KMS-11 (cell line): ENCODE measurements at regions not wholly inside any gene's neighbourhood (a gene's known extent, or its start where the extent isn't known, plus 50 kb on each side); places are given as distances from the start of the nearest gene placed in this dataset.

Source experiments
- H2AFZ ChIP-seq: fragments of 200-600 bp; sonication (generic); 2 replicates; pipeline ENCODE4 v1.6.1; 2016; ENCODE audit warnings: antibody characterized with exemption, mixed run types, low read depth
- H3K27ac ChIP-seq: fragments of 200-600 bp; sonication (generic); 2 replicates; pipeline ENCODE4 v1.6.1; 2016; ENCODE audit warnings: mild to moderate bottlenecking, mixed run types
- H3K27me3 ChIP-seq: fragments of 200-600 bp; sonication (generic); 2 replicates; pipeline ENCODE4 v1.6.1; 2017; ENCODE audit warnings: mild to moderate bottlenecking, low read depth, mixed run types, moderate library complexity; ENCODE audit not compliant: insufficient read depth
- H3K36me3 ChIP-seq: fragments of 200-600 bp; sonication (generic); 2 replicates; pipeline ENCODE4 v1.6.1; 2017; ENCODE audit warnings: mild to moderate bottlenecking, mixed run types; ENCODE audit not compliant: insufficient read depth
- H3K4me1 ChIP-seq: fragments of 200-600 bp; sonication (generic); 2 replicates; pipeline ENCODE4 v1.6.1; 2016; ENCODE audit warnings: mild to moderate bottlenecking, low read depth, mixed run types; ENCODE audit not compliant: poor library complexity, severe bottlenecking
- H3K4me2 ChIP-seq: fragments of 200-600 bp; sonication (generic); 2 replicates; pipeline ENCODE4 v1.7.0; 2016; ENCODE audit warnings: mild to moderate bottlenecking, mixed run types
- H3K4me3 ChIP-seq: fragments of 200-600 bp; sonication (generic); IDR thresholded peaks from 2 replicates; pipeline ENCODE4 v1.6.1; 2017; ENCODE audit warnings: low read depth, low read length, mixed read lengths; ENCODE audit not compliant: insufficient read depth
- H3K79me2 ChIP-seq: fragments of 200-600 bp; sonication (generic); 2 replicates; pipeline ENCODE4 v1.6.1; 2016; ENCODE audit warnings: low read depth, mixed run types; ENCODE audit not compliant: insufficient read depth
- H3K9ac ChIP-seq: fragments of 200-600 bp; sonication (generic); 2 replicates; pipeline ENCODE4 v1.6.1; 2016; ENCODE audit warnings: mild to moderate bottlenecking, mixed run types
- H4K20me1 ChIP-seq: fragments of 200-600 bp; sonication (generic); 2 replicates; pipeline ENCODE4 v1.6.1; 2016; ENCODE audit warnings: mild to moderate bottlenecking, mixed run types; ENCODE audit not compliant: insufficient read depth
- TF ChIP-seq, protein P1 (sequence below): fragments of 200-600 bp; sonication (generic); conservative IDR thresholded peaks from 2 replicates; pipeline ENCODE4 v1.6.1; 2017; ENCODE audit warnings: low read depth, mild to moderate bottlenecking, antibody characterized with exemption, low read length, moderate library complexity, mixed read lengths

DNA sequence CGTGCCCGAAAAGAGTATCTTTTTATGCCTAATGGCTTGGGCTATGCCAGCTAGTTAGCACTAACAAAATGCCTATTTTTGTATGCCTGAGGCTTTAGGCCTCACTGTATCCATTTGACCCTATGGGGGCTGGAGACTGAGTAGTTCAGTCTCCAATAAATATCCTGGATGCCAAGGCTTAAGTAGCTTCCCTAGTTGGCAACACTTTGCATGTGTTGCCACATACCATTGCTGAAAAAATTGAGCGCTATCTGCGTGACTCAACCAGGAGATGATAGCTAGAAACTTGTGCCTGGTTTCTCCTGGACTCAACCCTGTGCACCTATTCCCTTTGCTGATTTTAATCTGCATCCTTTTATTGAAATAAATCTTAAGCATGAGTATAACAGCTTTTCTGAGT, 58.4 kb upstream of the ATP2C1 start:
- H3K36me3 ChIP-seq, result no peaks in the 10 kb centered on the region
- no peaks in the 10 kb centered on the region for H3K27me3 ChIP-seq
- H3K4me2 ChIP-seq, result no peak overlapping the region
- TF ChIP-seq, protein P1, sequence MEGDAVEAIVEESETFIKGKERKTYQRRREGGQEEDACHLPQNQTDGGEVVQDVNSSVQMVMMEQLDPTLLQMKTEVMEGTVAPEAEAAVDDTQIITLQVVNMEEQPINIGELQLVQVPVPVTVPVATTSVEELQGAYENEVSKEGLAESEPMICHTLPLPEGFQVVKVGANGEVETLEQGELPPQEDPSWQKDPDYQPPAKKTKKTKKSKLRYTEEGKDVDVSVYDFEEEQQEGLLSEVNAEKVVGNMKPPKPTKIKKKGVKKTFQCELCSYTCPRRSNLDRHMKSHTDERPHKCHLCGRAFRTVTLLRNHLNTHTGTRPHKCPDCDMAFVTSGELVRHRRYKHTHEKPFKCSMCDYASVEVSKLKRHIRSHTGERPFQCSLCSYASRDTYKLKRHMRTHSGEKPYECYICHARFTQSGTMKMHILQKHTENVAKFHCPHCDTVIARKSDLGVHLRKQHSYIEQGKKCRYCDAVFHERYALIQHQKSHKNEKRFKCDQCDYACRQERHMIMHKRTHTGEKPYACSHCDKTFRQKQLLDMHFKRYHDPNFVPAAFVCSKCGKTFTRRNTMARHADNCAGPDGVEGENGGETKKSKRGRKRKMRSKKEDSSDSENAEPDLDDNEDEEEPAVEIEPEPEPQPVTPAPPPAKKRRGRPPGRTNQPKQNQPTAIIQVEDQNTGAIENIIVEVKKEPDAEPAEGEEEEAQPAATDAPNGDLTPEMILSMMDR, result no peak
- H3K27ac ChIP-seq, result no peak overlapping the region
- H3K4me1 ChIP-seq, result peaks cover 37% of the 10 kb centered on the region
- no peak overlapping the region for H3K4me3 ChIP-seq
- H3K9ac ChIP-seq, result no peak overlapping the region
- H2AFZ ChIP-seq, result no peak overlapping the region
- no peaks in the 10 kb centered on the region for H4K20me1 ChIP-seq
- no peaks in the 10 kb centered on the region for H3K79me2 ChIP-seq

DNA sequence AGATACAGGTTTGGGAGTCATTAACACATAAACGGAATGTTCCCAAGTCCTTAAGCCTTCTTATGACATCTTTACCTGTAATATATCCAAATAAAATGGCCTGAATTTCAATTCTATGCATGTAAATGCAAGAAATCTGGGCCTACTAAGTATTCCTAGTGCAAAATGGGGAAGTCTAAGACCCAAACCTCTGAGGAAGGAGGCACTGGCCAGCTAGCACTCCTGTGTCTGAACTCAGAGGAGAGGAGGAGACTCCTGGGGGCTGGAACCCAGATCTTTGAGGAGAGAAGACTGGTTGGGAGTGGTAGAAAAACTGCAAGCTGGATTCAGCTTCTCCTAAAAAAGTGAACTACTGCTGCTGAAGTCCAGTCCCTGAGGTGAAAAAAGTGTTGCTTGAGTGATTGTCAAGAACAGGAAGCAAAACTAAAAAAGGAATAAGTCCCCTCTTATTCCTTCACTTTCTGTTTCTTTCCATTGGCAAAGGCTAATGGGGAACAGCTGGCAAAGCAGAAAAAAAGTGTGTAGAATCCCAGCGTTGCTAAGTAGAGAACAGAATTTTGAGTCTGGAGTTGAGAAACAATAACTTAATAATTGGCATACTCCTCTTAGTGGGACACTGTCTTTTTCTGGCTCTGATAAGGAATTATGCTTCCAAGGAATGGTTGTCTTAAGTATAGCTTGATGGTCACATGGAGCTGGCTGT, 54.8 kb upstream of the ATP2C1 start:
- Histone ChIP-seq H2AFZ (peak overlapping the region; percentile 45), H3K27me3 (no peaks in the 10 kb centered on the region), H3K9ac (peak overlapping the region; percentile 42), H3K4me1 (peaks cover 70% of the 10 kb centered on the region), H3K36me3 (no peaks in the 10 kb centered on the region), H3K79me2 (no peaks in the 10 kb centered on the region), H3K4me3 (peak overlapping the region; percentile 90), H3K27ac (peak overlapping the region; percentile 77), H3K4me2 (peak overlapping the region; percentile 72), H4K20me1 (no peaks in the 10 kb centered on the region)
- TF ChIP-seq, protein P1, result no peak

DNA sequence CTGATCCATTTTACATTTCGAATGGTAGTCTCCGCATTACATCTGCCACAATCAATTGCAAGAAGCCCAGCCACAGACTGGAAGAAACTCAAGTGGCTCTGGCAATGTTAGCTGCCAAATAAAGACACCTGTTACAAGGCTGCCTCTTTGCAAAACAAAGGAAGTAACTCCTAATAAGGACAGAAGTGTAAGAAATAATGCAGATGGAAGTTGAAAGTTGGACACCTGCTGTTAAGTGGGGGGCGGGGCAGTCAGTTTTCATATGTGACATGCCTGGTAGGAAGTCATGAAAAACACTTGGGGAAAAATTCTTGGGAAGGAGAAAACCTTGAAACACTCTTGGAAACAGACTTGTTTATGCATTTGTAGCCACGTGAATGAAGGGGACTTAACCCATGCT, 54.1 kb upstream of the ATP2C1 start:
- peak overlapping the region; percentile 77 for H3K27ac ChIP-seq
- H3K79me2 ChIP-seq, result no peaks in the 10 kb centered on the region
- H3K9ac ChIP-seq, result peak overlapping the region; percentile 42
- TF ChIP-seq, protein P1, result no peak
- peaks cover 78% of the 10 kb centered on the region for H3K4me1 ChIP-seq
- H2AFZ ChIP-seq, result peak overlapping the region; percentile 45; the same call in 1 of the 2 replicates
- no peaks in the 10 kb centered on the region for H4K20me1 ChIP-seq
- H3K27me3 ChIP-seq, result no peaks in the 10 kb centered on the region
- peak overlapping the region; percentile 72 for H3K4me2 ChIP-seq
- no peaks in the 10 kb centered on the region for H3K36me3 ChIP-seq
- peak overlapping the region; percentile 11 for H3K4me3 ChIP-seq

DNA sequence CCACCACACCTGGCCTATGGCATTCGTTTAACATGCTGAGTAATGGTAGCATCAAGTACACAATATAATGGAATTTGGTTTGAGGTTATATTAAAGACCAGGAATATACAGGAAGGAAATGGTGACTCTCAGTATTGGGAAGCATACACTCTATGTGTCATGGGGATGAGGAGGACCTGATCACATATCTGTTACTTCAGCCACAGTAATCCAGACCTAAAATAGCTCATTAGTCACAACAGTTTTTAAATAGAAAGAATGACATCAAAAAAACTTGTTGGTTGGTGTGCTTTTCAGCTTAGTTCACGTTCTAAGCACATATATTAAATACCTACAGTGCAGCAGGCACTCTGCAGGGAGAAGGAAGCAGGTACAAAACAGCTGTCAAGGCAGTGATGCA, 52.5 kb upstream of the ATP2C1 start:
- no peaks in the 10 kb centered on the region for H4K20me1 ChIP-seq
- no peak overlapping the region for H3K9ac ChIP-seq
- TF ChIP-seq, protein P1, result no peak
- no peak overlapping the region for H3K4me3 ChIP-seq
- H3K36me3 ChIP-seq, result no peaks in the 10 kb centered on the region
- peaks cover 93% of the 10 kb centered on the region for H3K4me1 ChIP-seq
- H3K27ac ChIP-seq, result peak overlapping the region; percentile 25; the same call in 1 of the 2 replicates
- H2AFZ ChIP-seq, result no peak overlapping the region
- H3K27me3 ChIP-seq, result no peaks in the 10 kb centered on the region
- H3K4me2 ChIP-seq, result peak overlapping the region; percentile 49
- no peaks in the 10 kb centered on the region for H3K79me2 ChIP-seq
